RWPE2 (cell line): ENCODE measurements at regions not wholly inside any gene's neighbourhood (a gene's known extent, or its start where the extent isn't known, plus 50 kb on each side); places are given as distances from the start of the nearest gene placed in this dataset.

Experiments used
- ATAC-seq: fragments of 200-7000 bp; cut with Tn5 transposase; 3 replicates; pipeline ENCODE4 v1.9.1; 2021; ENCODE audit warnings: low read depth
- DNase-seq: peaks from one replicate; pipeline ENCODE4 v3.0.0-alpha.2; 2020; ENCODE audit warnings: low spot score
- H3K27ac ChIP-seq: fragments of 450-650 bp; 2 replicates; pipeline ENCODE4 v1.5.1; 2017; ENCODE audit warnings: mild to moderate bottlenecking; ENCODE audit not compliant: poor library complexity, severe bottlenecking
- H3K27me3 ChIP-seq: fragments of 250-450 bp; sonication (Bioruptor Pico); 2 replicates; pipeline ENCODE4 v1.5.1; 2021; ENCODE audit warnings: mild to moderate bottlenecking, moderate library complexity; ENCODE audit not compliant: insufficient read depth, poor library complexity, severe bottlenecking
- H3K36me3 ChIP-seq: fragments of 250-450 bp; sonication (Bioruptor Pico); 2 replicates; pipeline ENCODE4 v1.5.1; 2020; ENCODE audit warnings: low read depth, mild to moderate bottlenecking, moderate library complexity
- H3K4me1 ChIP-seq: fragments of 250-450 bp; sonication (Bioruptor Pico); 2 replicates; pipeline ENCODE4 v1.5.1; 2021; ENCODE audit warnings: mild to moderate bottlenecking, moderate library complexity; ENCODE audit not compliant: insufficient read depth, poor library complexity, severe bottlenecking
- H3K4me3 ChIP-seq: fragments of 250-450 bp; sonication (Bioruptor Pico); 2 replicates; pipeline ENCODE4 v1.5.1; 2021; ENCODE audit warnings: mild to moderate bottlenecking, moderate library complexity; ENCODE audit not compliant: severe bottlenecking
- H3K9me3 ChIP-seq: fragments of 250-450 bp; sonication (Bioruptor Pico); 2 replicates; pipeline ENCODE4 v1.5.1; 2021; ENCODE audit warnings: mild to moderate bottlenecking, moderate library complexity; ENCODE audit not compliant: severe bottlenecking
- CTCF ChIP-seq: fragments of 450-650 bp; IDR thresholded peaks from one replicate; pipeline ENCODE4 v1.5.1; 2017; ENCODE audit warnings: mild to moderate bottlenecking, moderate library complexity; ENCODE audit not compliant: poor library complexity, severe bottlenecking

GRCh38 chr12:40505327-40505726 lies 186.9 kb upstream of the CNTN1 start:
- no peaks in the 10 kb centered on the region for H3K4me1 ChIP-seq
- H3K9me3 ChIP-seq = no peaks in the 10 kb centered on the region
- H3K27me3 ChIP-seq = no peaks in the 10 kb centered on the region
- DNase-seq (no peak), ATAC-seq (no peak)
- H3K4me3 ChIP-seq = no peak overlapping the region
- no peak for TF ChIP-seq CTCF
- H3K27ac ChIP-seq = no peak overlapping the region
- H3K36me3 ChIP-seq = no peaks in the 10 kb centered on the region

- Histone ChIP-seq H3K27ac (no peak overlapping the region), H3K9me3 (no peaks in the 10 kb centered on the region), H3K36me3 (no peaks in the 10 kb centered on the region), H3K27me3 (no peaks in the 10 kb centered on the region), H3K4me3 (no peak overlapping the region), H3K4me1 (no peaks in the 10 kb centered on the region)
- DNase-seq (no peak), ATAC-seq (no peak)
- TF ChIP-seq CTCF = no peak
Measured at GRCh38 chr12:40508421-40508820, 183.8 kb upstream of the CNTN1 start.

GRCh38 chr12:40511341-40511740 lies 180.9 kb upstream of the CNTN1 start:
- Histone ChIP-seq H3K4me3 (no peak overlapping the region), H3K27me3 (no peaks in the 10 kb centered on the region), H3K36me3 (no peaks in the 10 kb centered on the region), H3K9me3 (no peaks in the 10 kb centered on the region), H3K27ac (no peak overlapping the region), H3K4me1 (no peaks in the 10 kb centered on the region)
- TF ChIP-seq CTCF = no peak
- DNase-seq (no peak), ATAC-seq (no peak)

GRCh38 chr12:40515041-40515816 lies 177.0 kb upstream of the CNTN1 start:
- no peak for TF ChIP-seq CTCF
- no peaks in the 10 kb centered on the region for H3K4me1 ChIP-seq
- no peaks in the 10 kb centered on the region for H3K36me3 ChIP-seq
- H3K4me3 ChIP-seq = no peak overlapping the region
- H3K27ac ChIP-seq = peak overlapping the region; percentile 27
- no peaks in the 10 kb centered on the region for H3K27me3 ChIP-seq
- ATAC-seq (peak; percentile 73), DNase-seq (no peak)
- H3K9me3 ChIP-seq = no peaks in the 10 kb centered on the region

- Histone ChIP-seq H3K27ac (no peak overlapping the region), H3K27me3 (no peaks in the 10 kb centered on the region), H3K4me3 (no peak overlapping the region), H3K9me3 (no peaks in the 10 kb centered on the region), H3K4me1 (no peaks in the 10 kb centered on the region), H3K36me3 (no peaks in the 10 kb centered on the region)
- TF ChIP-seq CTCF = no peak
- ATAC-seq (no peak), DNase-seq (no peak)
Measured at GRCh38 chr12:40522837-40523236, 169.4 kb upstream of the CNTN1 start.
